ENCODE measurements at regions not wholly inside any gene's neighbourhood (a gene's known extent, or its start where the extent isn't known, plus 50 kb on each side); places are given as distances from the start of the nearest gene placed in this dataset.

GRCh38 chr4:14371131-14371530 is 631.1 kb upstream of the CPEB2 start:
- peaks cover 2% of the 10 kb centered on the region for H3K27me3 Mint-ChIP-seq (ENCODE audit: insufficient read depth)
- H3K9ac ChIP-seq (ENCODE audit: extremely low read depth, low read length, poor library complexity, severe bottlenecking): no peak overlapping the region
- WGBS, 2 experiments (ENCODE audit: insufficient coverage in 1 of 2, insufficient read length in 1 of 2): 90 to 93% methylated on average over 3 to 5 of the region's 5 CpGs
- DNase-seq: no peak
- H3K9me3 Mint-ChIP-seq: no peaks in the 10 kb centered on the region
- TF ChIP-seq, protein P1, sequence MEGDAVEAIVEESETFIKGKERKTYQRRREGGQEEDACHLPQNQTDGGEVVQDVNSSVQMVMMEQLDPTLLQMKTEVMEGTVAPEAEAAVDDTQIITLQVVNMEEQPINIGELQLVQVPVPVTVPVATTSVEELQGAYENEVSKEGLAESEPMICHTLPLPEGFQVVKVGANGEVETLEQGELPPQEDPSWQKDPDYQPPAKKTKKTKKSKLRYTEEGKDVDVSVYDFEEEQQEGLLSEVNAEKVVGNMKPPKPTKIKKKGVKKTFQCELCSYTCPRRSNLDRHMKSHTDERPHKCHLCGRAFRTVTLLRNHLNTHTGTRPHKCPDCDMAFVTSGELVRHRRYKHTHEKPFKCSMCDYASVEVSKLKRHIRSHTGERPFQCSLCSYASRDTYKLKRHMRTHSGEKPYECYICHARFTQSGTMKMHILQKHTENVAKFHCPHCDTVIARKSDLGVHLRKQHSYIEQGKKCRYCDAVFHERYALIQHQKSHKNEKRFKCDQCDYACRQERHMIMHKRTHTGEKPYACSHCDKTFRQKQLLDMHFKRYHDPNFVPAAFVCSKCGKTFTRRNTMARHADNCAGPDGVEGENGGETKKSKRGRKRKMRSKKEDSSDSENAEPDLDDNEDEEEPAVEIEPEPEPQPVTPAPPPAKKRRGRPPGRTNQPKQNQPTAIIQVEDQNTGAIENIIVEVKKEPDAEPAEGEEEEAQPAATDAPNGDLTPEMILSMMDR (conservative IDR thresholded peaks at IDR 0.05): no peak
- H3K27me3 ChIP-seq (ENCODE audit: control insufficient read depth, insufficient read depth, low read length, poor library complexity, severe bottlenecking): no peaks in the 10 kb centered on the region
- no peaks in the 10 kb centered on the region for H3K36me3 ChIP-seq (ENCODE audit: control insufficient read depth, insufficient read depth, low read length)
- no peak overlapping the region for H3K4me3 ChIP-seq (ENCODE audit: low read length)
- no peak overlapping the region for H3K4me3 Mint-ChIP-seq
- peaks cover 20% of the 10 kb centered on the region for H3K4me1 Mint-ChIP-seq
- no peak overlapping the region for H3K27ac ChIP-seq (ENCODE audit: low read depth, low read length)
- no peaks in the 10 kb centered on the region for H3K36me3 Mint-ChIP-seq (ENCODE audit: low read depth)
- H3K27ac Mint-ChIP-seq: no peak overlapping the region
- H3K9me3 ChIP-seq (ENCODE audit: control insufficient read depth, low read length): no peaks in the 10 kb centered on the region
- peaks cover 5% of the 10 kb centered on the region for H3K4me1 ChIP-seq (ENCODE audit: control insufficient read depth, insufficient read depth, low read length)

GRCh38 chr4:14375816-14376215 is 626.5 kb upstream of the CPEB2 start:
- WGBS, 2 experiments (ENCODE audit: insufficient coverage in 1 of 2, insufficient read length in 1 of 2): 93 to 94% methylated on average over 5 of the region's 5 CpGs
- Mint-ChIP-seq H3K4me1 (peaks cover 4% of the 10 kb centered on the region), H3K27ac (no peak overlapping the region)

DNA sequence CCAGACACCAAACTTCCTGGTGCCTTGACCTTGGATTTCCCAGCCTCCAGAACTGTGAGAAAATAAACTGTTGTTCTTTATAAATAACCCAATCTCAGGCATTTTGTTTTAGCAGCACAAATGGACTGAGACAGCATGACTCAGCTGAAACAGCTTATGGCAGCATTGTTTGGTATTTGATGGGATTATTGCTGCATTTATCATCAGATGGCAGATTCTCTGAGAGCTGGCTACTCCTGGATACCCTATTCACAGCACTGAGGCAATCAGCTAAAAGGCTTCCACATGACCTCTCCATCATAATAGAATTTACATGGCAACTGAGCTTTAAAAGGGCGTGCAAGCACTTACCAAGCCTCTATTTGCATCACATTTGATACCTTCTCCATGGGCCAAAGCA is 623.1 kb upstream of the CPEB2 start:
- Histone ChIP-seq H3K27me3 (ENCODE audit: control insufficient read depth, insufficient read depth, low read length, poor library complexity, severe bottlenecking) (no peaks in the 10 kb centered on the region), H3K4me1 (ENCODE audit: control insufficient read depth, insufficient read depth, low read length) (no peaks in the 10 kb centered on the region), H3K9me3 (ENCODE audit: control insufficient read depth, low read length) (peaks cover 6% of the 10 kb centered on the region), H3K4me3 (ENCODE audit: low read length) (no peak overlapping the region), H3K27ac (ENCODE audit: low read depth, low read length) (no peak overlapping the region), H3K36me3 (ENCODE audit: control insufficient read depth, insufficient read depth, low read length) (no peaks in the 10 kb centered on the region), H3K9ac (ENCODE audit: extremely low read depth, low read length, poor library complexity, severe bottlenecking) (no peak overlapping the region)
- DNase-seq: no peak
- H3K9me3 Mint-ChIP-seq: peaks cover 10% of the 10 kb centered on the region
- no peak overlapping the region for H3K4me3 Mint-ChIP-seq
- H3K36me3 Mint-ChIP-seq (ENCODE audit: low read depth): no peaks in the 10 kb centered on the region
- whole genome bisulfite sequencing, 2 experiments (ENCODE audit: insufficient coverage in 1 of 2, insufficient read length in 1 of 2): 96% methylated on average over 1 of the region's 1 CpG; no CpG with 5 or more reads in 1 of the 2 experiments
- H3K27me3 Mint-ChIP-seq (ENCODE audit: insufficient read depth): no peaks in the 10 kb centered on the region
- H3K4me1 Mint-ChIP-seq: no peaks in the 10 kb centered on the region
- no peak overlapping the region for H3K27ac Mint-ChIP-seq
- TF ChIP-seq, protein P1 (conservative IDR thresholded peaks at IDR 0.05): no peak

More at GRCh38 chr4:14375816-14376215, 626.5 kb upstream of the CPEB2 start:
- Histone ChIP-seq H3K4me1 (ENCODE audit: control insufficient read depth, insufficient read depth, low read length) (no peaks in the 10 kb centered on the region), H3K27ac (ENCODE audit: low read depth, low read length) (no peak overlapping the region), H3K36me3 (ENCODE audit: control insufficient read depth, insufficient read depth, low read length) (no peaks in the 10 kb centered on the region), H3K9ac (ENCODE audit: extremely low read depth, low read length, poor library complexity, severe bottlenecking) (no peak overlapping the region), H3K4me3 (ENCODE audit: low read length) (no peak overlapping the region), H3K27me3 (ENCODE audit: control insufficient read depth, insufficient read depth, low read length, poor library complexity, severe bottlenecking) (no peaks in the 10 kb centered on the region), H3K9me3 (ENCODE audit: control insufficient read depth, low read length) (peaks cover 6% of the 10 kb centered on the region)
- Mint-ChIP-seq H3K36me3 (ENCODE audit: low read depth) (no peaks in the 10 kb centered on the region), H3K4me3 (no peak overlapping the region), H3K27me3 (ENCODE audit: insufficient read depth) (no peaks in the 10 kb centered on the region), H3K9me3 (peaks cover 10% of the 10 kb centered on the region)
- DNase-seq: no peak
- TF ChIP-seq, protein P1 (conservative IDR thresholded peaks at IDR 0.05): no peak
